Esophagus muscularis mucosa (tissue), 4 donors: ENCODE measurements at regions not wholly inside any gene's neighbourhood (a gene's known extent, or its start where the extent isn't known, plus 50 kb on each side); places are given as distances from the start of the nearest gene placed in this dataset.

Source experiments
- DNase-seq: peaks from one replicate; pipeline ENCODE4 v3.0.0-alpha.2; 2017; ENCODE audit errors: extremely low spot score
- H3K27ac ChIP-seq, 4 donors: fragments of 200-600 bp; sonication (generic); replicated peaks in 1 of 4; 1 replicate in 3 of 4; 2 replicates in 1 of 4; pipeline ENCODE4 v1.5.1; 2016 to 2019; ENCODE audit warnings: mild to moderate bottlenecking in 1 of 4
- H3K27me3 ChIP-seq, 4 donors: fragments of 200-600 bp; sonication (generic); one replicate each; pipeline versions ENCODE4 v1.5.1 to v1.6.0; 2016 to 2019
- H3K36me3 ChIP-seq, 4 donors: fragments of 200-600 bp; sonication (generic); one replicate each; pipeline ENCODE4 v1.5.1; 2016 to 2019
- H3K4me1 ChIP-seq, 4 donors: fragments of 200-600 bp; sonication (generic); one replicate each; pipeline ENCODE4 v1.5.1; 2016 to 2019
- H3K4me3 ChIP-seq, 4 donors: fragments of 200-600 bp; sonication (generic); 1 replicate in 2 of 4; 2 replicates in 2 of 4; pipeline ENCODE4 v1.5.1; 2016 to 2019; ENCODE audit warnings: mild to moderate bottlenecking in 4 of 4, moderate library complexity in 1 of 4
- H3K9me3 ChIP-seq, 4 donors: fragments of 200-600 bp; sonication (generic); 1 replicate in 3 of 4; 2 replicates in 1 of 4; pipeline ENCODE4 v1.5.1; 2016 to 2019
- CTCF ChIP-seq, 3 experiments: fragments of 200-600 bp in 2 of 3; fragments of 450-650 bp in 1 of 3; sonication (generic) in 2 of 3; IDR thresholded peaks; one replicate each; pipeline ENCODE4 v1.5.1; 2017 to 2019; ENCODE audit warnings: antibody characterized with exemption in 3 of 3, mild to moderate bottlenecking in 2 of 3, moderate library complexity in 1 of 3
- EP300 ChIP-seq: sonication (generic); formaldehyde crosslinking; IDR thresholded peaks from one replicate; pipeline ENCODE4 v1.6.1; 2017; ENCODE audit warnings: antibody characterized with exemption
- POLR2A ChIP-seq: fragments of 450-650 bp; IDR thresholded peaks from one replicate; pipeline ENCODE4 v1.6.1; 2017; ENCODE audit warnings: antibody characterized with exemption, moderate library complexity, mild to moderate bottlenecking, low read depth
- POLR2AphosphoS5 ChIP-seq, 2 donors: sonication (generic); formaldehyde crosslinking; IDR thresholded peaks; one replicate each; pipeline ENCODE4 v1.6.1; 2017; ENCODE audit warnings: antibody characterized with exemption in 2 of 2
- WGBS: methylation state at CpG from one replicate; pipeline ENCODE4 v1.1.5; 2018; 5-methylcytosine and 5-hydroxymethylcytosine counted together
- intact Hi-C: fragments of 100-400 bp; cut with DNase I; formaldehyde crosslinking; loops from one replicate; pipeline ENCODE4 v1.15.1; 2023

- no peak for DNase-seq
- Histone ChIP-seq H3K9me3 (no peaks in the 10 kb centered on the region), H3K36me3 (no peaks in the 10 kb centered on the region), H3K4me1 (no peaks in the 10 kb centered on the region), H3K4me3 (no peak overlapping the region), H3K27ac (no peak overlapping the region), H3K27me3 (peaks cover 0 to 5% (median 0%) of the 10 kb centered on the region in 4 donors)
- TF ChIP-seq CTCF (IDR thresholded peaks at IDR 0.05) (no peak), EP300 (no peak), POLR2AphosphoS5 (IDR thresholded peaks at IDR 0.05) (no peak), POLR2A (no peak)
- intact Hi-C loops: no loop called here
- WGBS: 69% methylated on average over 2 of the region's 2 CpGs
These were observed 368.6 kb downstream of the TMA16 start for GRCh38 chr4:163863082-163863481.

GRCh38 chr4:163865010-163865409 lies 370.5 kb downstream of the TMA16 start:
- intact Hi-C loops: no loop called here
- Histone ChIP-seq H3K27me3 (peaks cover 0 to 5% (median 0%) of the 10 kb centered on the region in 4 donors), H3K27ac (no peak overlapping the region), H3K4me3 (no peak overlapping the region), H3K4me1 (no peaks in the 10 kb centered on the region), H3K36me3 (no peaks in the 10 kb centered on the region), H3K9me3 (no peaks in the 10 kb centered on the region)
- WGBS: 69% methylated on average over 1 of the region's 1 CpG
- no peak for TF ChIP-seq EP300
- TF ChIP-seq POLR2AphosphoS5 (IDR thresholded peaks at IDR 0.05): no peak
- no peak for TF ChIP-seq POLR2A
- TF ChIP-seq CTCF (IDR thresholded peaks at IDR 0.05): no peak
- no peak for DNase-seq

- no peak for DNase-seq
- Histone ChIP-seq H3K27me3 (no peaks in the 10 kb centered on the region), H3K36me3 (no peaks in the 10 kb centered on the region), H3K9me3 (no peaks in the 10 kb centered on the region), H3K27ac (no peak overlapping the region), H3K4me1 (no peaks in the 10 kb centered on the region), H3K4me3 (no peak overlapping the region)
- whole genome bisulfite sequencing: 63% methylated on average over 3 of the region's 3 CpGs
- TF ChIP-seq CTCF (IDR thresholded peaks at IDR 0.05) (no peak), POLR2AphosphoS5 (IDR thresholded peaks at IDR 0.05) (no peak), POLR2A (no peak), EP300 (no peak)
- intact Hi-C loops: no loop called here
These were observed 372.3 kb downstream of the TMA16 start for GRCh38 chr4:163866728-163867315.

GRCh38 chr4:163868445-163868844 lies 374.0 kb downstream of the TMA16 start:
- no peaks in the 10 kb centered on the region for H3K9me3 ChIP-seq

More at GRCh38 chr4:163868445-163868844, 374.0 kb downstream of the TMA16 start:
- 85% methylated on average over 2 of the region's 2 CpGs for WGBS
- H3K4me1 ChIP-seq: no peaks in the 10 kb centered on the region
- no peak overlapping the region for H3K4me3 ChIP-seq
- DNase-seq: no peak
- intact Hi-C loops: no loop called here
- H3K27me3 ChIP-seq: no peaks in the 10 kb centered on the region
- TF ChIP-seq CTCF (IDR thresholded peaks at IDR 0.05): no peak
- TF ChIP-seq POLR2AphosphoS5 (IDR thresholded peaks at IDR 0.05): no peak
- TF ChIP-seq POLR2A: no peak
- no peak for TF ChIP-seq EP300
- no peaks in the 10 kb centered on the region for H3K36me3 ChIP-seq
- no peak overlapping the region for H3K27ac ChIP-seq
